Mesothelial cell of epicardium (in vitro differentiated cells): ENCODE measurements at regions not wholly inside any gene's neighbourhood (a gene's known extent, or its start where the extent isn't known, plus 50 kb on each side); places are given as distances from the start of the nearest gene placed in this dataset.

Source experiments
- DNase-seq, 2 experiments: peaks; one replicate each; pipeline ENCODE4 v3.0.0; 2021; ENCODE audit warnings: low spot score in 2 of 2; ENCODE audit not compliant: unreplicated experiment in 2 of 2
- H3K27ac Mint-ChIP-seq: 2 replicates; pipeline ENCODE4 v1.8.0; 2021; ENCODE audit warnings: mixed read lengths
- H3K27me3 Mint-ChIP-seq: 2 replicates; pipeline ENCODE4 v1.8.0; 2021; ENCODE audit warnings: low read depth, mixed read lengths
- H3K36me3 Mint-ChIP-seq: 2 replicates; pipeline ENCODE4 v1.8.0; 2021; ENCODE audit warnings: mixed read lengths
- H3K4me1 Mint-ChIP-seq: 2 replicates; pipeline ENCODE4 v1.8.0; 2021; ENCODE audit warnings: mixed read lengths
- H3K4me3 Mint-ChIP-seq: 2 replicates; pipeline ENCODE4 v1.8.0; 2021; ENCODE audit warnings: mild to moderate bottlenecking, moderate library complexity, mixed read lengths
- H3K9me3 Mint-ChIP-seq: 2 replicates; pipeline ENCODE4 v1.8.0; 2021; ENCODE audit warnings: mixed read lengths
- TF ChIP-seq, protein P1 (sequence below): fragments of 200-600 bp; sonication (generic); IDR thresholded peaks from one replicate; pipeline ENCODE4 v1.5.0; 2021; ENCODE audit warnings: antibody characterized with exemption; ENCODE audit not compliant: unreplicated experiment

DNA sequence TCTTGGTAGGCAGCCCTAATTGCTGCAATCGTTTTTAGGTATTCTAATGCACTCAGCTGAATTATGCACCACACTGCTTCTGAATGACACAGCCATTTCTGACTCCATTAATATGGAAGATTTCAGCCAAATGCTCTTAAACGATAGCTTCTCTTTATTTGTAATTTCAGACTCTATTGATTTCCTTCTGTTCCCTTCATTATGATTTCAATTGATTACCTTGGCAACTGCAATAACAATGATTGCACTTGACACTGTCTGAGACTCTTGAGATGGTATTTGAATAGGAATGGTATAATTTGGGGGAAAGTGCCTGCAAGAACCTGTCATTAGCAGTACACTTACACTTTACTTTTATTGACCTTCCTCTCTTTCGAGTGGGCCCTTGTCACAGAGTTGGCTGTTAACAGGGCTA, 296.1 kb upstream of the DMAC1 start:
- peaks cover 5% of the 10 kb centered on the region for H3K4me1 Mint-ChIP-seq
- no peak for DNase-seq
- H3K4me3 Mint-ChIP-seq = no peak overlapping the region
- H3K9me3 Mint-ChIP-seq = peaks cover 10% of the 10 kb centered on the region
- no peaks in the 10 kb centered on the region for H3K27me3 Mint-ChIP-seq
- no peaks in the 10 kb centered on the region for H3K36me3 Mint-ChIP-seq
- no peak overlapping the region for H3K27ac Mint-ChIP-seq
- TF ChIP-seq, protein P1, sequence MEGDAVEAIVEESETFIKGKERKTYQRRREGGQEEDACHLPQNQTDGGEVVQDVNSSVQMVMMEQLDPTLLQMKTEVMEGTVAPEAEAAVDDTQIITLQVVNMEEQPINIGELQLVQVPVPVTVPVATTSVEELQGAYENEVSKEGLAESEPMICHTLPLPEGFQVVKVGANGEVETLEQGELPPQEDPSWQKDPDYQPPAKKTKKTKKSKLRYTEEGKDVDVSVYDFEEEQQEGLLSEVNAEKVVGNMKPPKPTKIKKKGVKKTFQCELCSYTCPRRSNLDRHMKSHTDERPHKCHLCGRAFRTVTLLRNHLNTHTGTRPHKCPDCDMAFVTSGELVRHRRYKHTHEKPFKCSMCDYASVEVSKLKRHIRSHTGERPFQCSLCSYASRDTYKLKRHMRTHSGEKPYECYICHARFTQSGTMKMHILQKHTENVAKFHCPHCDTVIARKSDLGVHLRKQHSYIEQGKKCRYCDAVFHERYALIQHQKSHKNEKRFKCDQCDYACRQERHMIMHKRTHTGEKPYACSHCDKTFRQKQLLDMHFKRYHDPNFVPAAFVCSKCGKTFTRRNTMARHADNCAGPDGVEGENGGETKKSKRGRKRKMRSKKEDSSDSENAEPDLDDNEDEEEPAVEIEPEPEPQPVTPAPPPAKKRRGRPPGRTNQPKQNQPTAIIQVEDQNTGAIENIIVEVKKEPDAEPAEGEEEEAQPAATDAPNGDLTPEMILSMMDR = no peak

DNA sequence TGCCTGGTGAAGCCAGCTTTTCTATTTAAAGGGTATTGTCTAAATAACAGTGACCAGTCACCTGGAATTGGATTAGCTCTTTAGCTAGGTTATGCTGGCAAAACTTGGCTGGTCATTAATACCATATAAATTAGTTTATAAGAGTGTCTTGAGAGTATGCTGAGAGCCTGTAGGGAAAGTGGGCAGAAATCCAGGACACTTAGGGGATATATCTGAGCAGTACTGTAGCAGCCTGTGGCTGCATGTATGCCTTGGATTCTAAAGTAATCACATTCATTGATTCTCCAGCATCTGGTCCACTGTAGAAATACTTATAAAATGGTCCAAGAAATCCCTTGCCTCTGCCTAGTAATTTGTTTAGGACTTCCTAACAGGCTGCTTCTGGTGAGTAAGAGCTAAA, 288.9 kb upstream of the DMAC1 start:
- peaks cover 2% of the 10 kb centered on the region for H3K27me3 Mint-ChIP-seq
- no peak for DNase-seq
- H3K4me3 Mint-ChIP-seq = no peak overlapping the region
- H3K27ac Mint-ChIP-seq = no peak overlapping the region
- TF ChIP-seq, protein P1 = no peak
- no peaks in the 10 kb centered on the region for H3K36me3 Mint-ChIP-seq
- H3K9me3 Mint-ChIP-seq = peaks cover 6% of the 10 kb centered on the region
- peaks cover 5% of the 10 kb centered on the region for H3K4me1 Mint-ChIP-seq

DNA sequence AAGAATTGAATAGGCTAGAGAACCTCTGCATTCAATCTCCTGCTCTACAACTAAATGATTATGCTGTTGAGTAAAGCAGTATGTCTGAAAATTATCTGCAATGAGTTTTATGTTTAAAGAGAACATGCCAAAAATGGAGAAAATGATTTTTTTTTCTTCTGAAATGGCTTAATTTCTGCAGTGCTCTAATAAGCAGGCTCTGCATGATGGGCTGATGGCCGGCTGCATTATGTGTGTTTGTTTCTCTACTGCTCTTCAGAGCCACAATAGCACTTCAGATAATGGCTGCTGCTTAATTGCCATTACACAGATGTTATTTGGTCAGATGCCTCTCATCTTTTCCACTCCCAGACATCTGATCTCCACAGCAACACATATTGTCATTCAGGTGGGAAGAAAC, 286.4 kb upstream of the DMAC1 start:
- DNase-seq = no peak
- peaks cover 20% of the 10 kb centered on the region for H3K9me3 Mint-ChIP-seq
- no peaks in the 10 kb centered on the region for H3K36me3 Mint-ChIP-seq
- H3K4me3 Mint-ChIP-seq = no peak overlapping the region
- TF ChIP-seq, protein P1 = no peak
- H3K27ac Mint-ChIP-seq = no peak overlapping the region
- H3K4me1 Mint-ChIP-seq = peaks cover under 1% of the 10 kb centered on the region
- H3K27me3 Mint-ChIP-seq = peaks cover 9% of the 10 kb centered on the region

DNA sequence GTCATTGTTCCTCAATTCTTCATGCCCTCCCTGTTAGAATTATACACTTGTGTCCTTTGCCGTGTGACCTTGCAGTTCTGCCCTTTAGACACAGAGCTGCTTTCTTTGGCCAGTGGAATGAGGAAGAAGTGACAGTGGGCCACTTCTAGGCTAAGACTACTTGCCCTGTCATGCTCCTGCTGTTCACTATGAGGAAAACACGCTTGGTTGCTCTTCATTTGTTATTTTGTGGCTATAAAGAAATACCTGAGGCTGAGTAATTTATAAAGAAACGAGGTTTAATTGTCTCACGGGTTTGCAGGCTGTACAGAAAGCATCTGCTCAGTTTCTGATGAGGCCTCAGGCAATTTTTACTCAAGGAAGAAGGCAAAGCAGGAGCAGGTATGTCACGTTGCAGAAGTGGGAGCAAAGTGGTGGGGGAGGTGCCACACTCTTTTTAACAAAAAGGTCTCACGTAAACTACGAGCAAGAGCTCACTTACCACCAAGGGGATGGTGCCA, 279.1 kb upstream of the DMAC1 start:
- Mint-ChIP-seq H3K4me1 (peaks cover 4% of the 10 kb centered on the region), H3K27ac (no peak overlapping the region), H3K27me3 (peaks cover 7% of the 10 kb centered on the region), H3K36me3 (no peaks in the 10 kb centered on the region), H3K4me3 (no peak overlapping the region), H3K9me3 (peaks cover 19% of the 10 kb centered on the region)
- TF ChIP-seq, protein P1 = no peak
- DNase-seq = no peak

DNA sequence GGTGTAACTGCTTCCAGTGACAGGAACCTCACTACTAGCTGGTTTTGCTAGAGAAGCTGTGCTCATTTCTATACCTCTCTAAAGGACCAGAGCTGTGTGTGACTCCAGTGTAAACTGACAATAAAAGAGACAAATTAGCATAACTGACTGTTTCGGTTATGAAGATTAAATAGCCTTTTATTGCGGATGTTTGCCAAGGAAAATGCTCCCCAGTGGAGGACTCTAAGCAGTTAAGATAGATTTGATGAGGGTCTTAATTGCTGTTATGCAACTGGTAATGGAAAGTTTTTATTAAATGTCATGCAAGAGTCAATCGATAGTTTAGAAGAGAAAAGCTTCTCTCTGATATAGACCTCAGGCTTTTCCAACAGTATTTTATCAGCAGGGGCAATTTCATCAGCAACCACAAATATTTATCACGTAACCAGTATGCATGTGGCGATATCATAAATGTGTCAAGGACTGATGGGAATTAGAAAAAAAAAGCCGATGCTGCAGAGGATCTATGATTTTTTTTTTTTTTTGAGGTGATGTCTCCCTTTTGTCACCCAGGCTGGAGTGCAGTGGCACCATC, 275.2 kb upstream of the DMAC1 start:
- Mint-ChIP-seq H3K9me3 (peaks cover 6% of the 10 kb centered on the region), H3K27ac (no peak overlapping the region), H3K4me3 (no peak overlapping the region), H3K36me3 (peaks cover 1% of the 10 kb centered on the region), H3K4me1 (peaks cover 4% of the 10 kb centered on the region), H3K27me3 (no peaks in the 10 kb centered on the region)
- TF ChIP-seq, protein P1 = no peak
- DNase-seq = no peak

DNA sequence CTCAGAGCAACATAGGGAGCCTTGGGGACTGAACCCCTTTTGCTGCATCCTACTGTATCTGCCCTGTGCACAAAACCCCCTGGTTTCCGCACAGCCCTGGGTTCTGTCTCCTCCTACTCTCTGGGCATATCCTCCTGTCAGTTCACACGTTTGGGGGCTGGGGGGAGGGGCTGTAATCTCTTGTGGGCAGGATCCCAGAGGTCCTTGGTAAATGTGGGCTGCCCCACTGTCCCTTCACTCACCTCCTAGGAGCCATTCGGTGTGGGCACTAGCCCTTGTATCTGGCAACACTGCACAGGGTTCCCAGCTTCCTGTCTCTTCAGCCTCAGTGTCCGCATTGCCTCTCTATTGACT, 271.8 kb upstream of the DMAC1 start:
- no peak overlapping the region for H3K4me3 Mint-ChIP-seq
- H3K4me1 Mint-ChIP-seq = peaks cover 4% of the 10 kb centered on the region
- H3K27ac Mint-ChIP-seq = no peak overlapping the region
- H3K27me3 Mint-ChIP-seq = no peaks in the 10 kb centered on the region
- DNase-seq = no peak
- TF ChIP-seq, protein P1 = no peak
- H3K36me3 Mint-ChIP-seq = peaks cover 5% of the 10 kb centered on the region
- peaks cover 23% of the 10 kb centered on the region for H3K9me3 Mint-ChIP-seq
